ENCODE measurements at regions not wholly inside any gene's neighbourhood (a gene's known extent, or its start where the extent isn't known, plus 50 kb on each side); places are given as distances from the start of the nearest gene placed in this dataset.

- H3K9ac ChIP-seq (ENCODE audit: low read length) = no peak overlapping the region
- no peak overlapping the region for H3K4me3 ChIP-seq (ENCODE audit: low read length)
- no peaks in the 10 kb centered on the region for H3K4me1 ChIP-seq (ENCODE audit: control insufficient read depth, insufficient read depth, low read length)
- H3K27ac ChIP-seq (ENCODE audit: low read depth, low read length) = no peak overlapping the region
- H3K36me3 ChIP-seq (ENCODE audit: control insufficient read depth, insufficient read depth, low read length) = no peaks in the 10 kb centered on the region
- H3K27me3 ChIP-seq (ENCODE audit: control insufficient read depth, insufficient read depth, low read length) = no peaks in the 10 kb centered on the region
These were observed 125.4 kb downstream of the PFKFB3 start for GRCh38 chr10:6327961-6328698.

GRCh38 chr10:6328699-6329423 lies 126.1 kb downstream of the PFKFB3 start:
- no peaks in the 10 kb centered on the region for H3K4me1 ChIP-seq (ENCODE audit: control insufficient read depth, insufficient read depth, low read length)
- H3K27me3 ChIP-seq (ENCODE audit: control insufficient read depth, insufficient read depth, low read length) = no peaks in the 10 kb centered on the region
- H3K36me3 ChIP-seq (ENCODE audit: control insufficient read depth, insufficient read depth, low read length) = no peaks in the 10 kb centered on the region
- no peak overlapping the region for H3K4me3 ChIP-seq (ENCODE audit: low read length)
- no peak overlapping the region for H3K27ac ChIP-seq (ENCODE audit: low read depth, low read length)
- H3K9ac ChIP-seq (ENCODE audit: low read length) = no peak overlapping the region

GRCh38 chr10:6333086-6333485 lies 130.4 kb downstream of the PFKFB3 start:
- H3K9ac ChIP-seq (ENCODE audit: low read length) = no peak overlapping the region
- H3K27ac ChIP-seq (ENCODE audit: low read depth, low read length) = no peak overlapping the region
- H3K27me3 ChIP-seq (ENCODE audit: control insufficient read depth, insufficient read depth, low read length) = no peaks in the 10 kb centered on the region
- no peaks in the 10 kb centered on the region for H3K36me3 ChIP-seq (ENCODE audit: control insufficient read depth, insufficient read depth, low read length)
- H3K4me3 ChIP-seq (ENCODE audit: low read length) = no peak overlapping the region
- no peaks in the 10 kb centered on the region for H3K4me1 ChIP-seq (ENCODE audit: control insufficient read depth, insufficient read depth, low read length)

- Histone ChIP-seq H3K4me1 (ENCODE audit: control insufficient read depth, insufficient read depth, low read length) (no peaks in the 10 kb centered on the region), H3K9ac (ENCODE audit: low read length) (no peak overlapping the region), H3K27me3 (ENCODE audit: control insufficient read depth, insufficient read depth, low read length) (no peaks in the 10 kb centered on the region), H3K27ac (ENCODE audit: low read depth, low read length) (no peak overlapping the region), H3K4me3 (ENCODE audit: low read length) (no peak overlapping the region), H3K36me3 (ENCODE audit: control insufficient read depth, insufficient read depth, low read length) (no peaks in the 10 kb centered on the region)
These were observed 131.2 kb downstream of the PFKFB3 start for GRCh38 chr10:6333973-6334372.

GRCh38 chr10:6336016-6336415 lies 133.3 kb downstream of the PFKFB3 start:
- Histone ChIP-seq H3K4me1 (ENCODE audit: control insufficient read depth, insufficient read depth, low read length) (no peaks in the 10 kb centered on the region), H3K36me3 (ENCODE audit: control insufficient read depth, insufficient read depth, low read length) (no peaks in the 10 kb centered on the region), H3K27ac (ENCODE audit: low read depth, low read length) (no peak overlapping the region), H3K9ac (ENCODE audit: low read length) (no peak overlapping the region), H3K27me3 (ENCODE audit: control insufficient read depth, insufficient read depth, low read length) (no peaks in the 10 kb centered on the region), H3K4me3 (ENCODE audit: low read length) (no peak overlapping the region)

- no peaks in the 10 kb centered on the region for H3K36me3 ChIP-seq (ENCODE audit: control insufficient read depth, insufficient read depth, low read length)
- H3K27me3 ChIP-seq (ENCODE audit: control insufficient read depth, insufficient read depth, low read length) = no peaks in the 10 kb centered on the region
- no peak overlapping the region for H3K9ac ChIP-seq (ENCODE audit: low read length)
- no peaks in the 10 kb centered on the region for H3K4me1 ChIP-seq (ENCODE audit: control insufficient read depth, insufficient read depth, low read length)
- H3K27ac ChIP-seq (ENCODE audit: low read depth, low read length) = no peak overlapping the region
- H3K4me3 ChIP-seq (ENCODE audit: low read length) = no peak overlapping the region
These were observed 134.7 kb downstream of the PFKFB3 start for GRCh38 chr10:6337382-6337781.

- Histone ChIP-seq H3K36me3 (ENCODE audit: control insufficient read depth, insufficient read depth, low read length) (no peaks in the 10 kb centered on the region), H3K9ac (ENCODE audit: low read length) (no peak overlapping the region), H3K4me1 (ENCODE audit: control insufficient read depth, insufficient read depth, low read length) (no peaks in the 10 kb centered on the region), H3K27ac (ENCODE audit: low read depth, low read length) (no peak overlapping the region), H3K27me3 (ENCODE audit: control insufficient read depth, insufficient read depth, low read length) (no peaks in the 10 kb centered on the region), H3K4me3 (ENCODE audit: low read length) (no peak overlapping the region)
These were observed 135.6 kb downstream of the PFKFB3 start for GRCh38 chr10:6338361-6338760.

- H3K27ac ChIP-seq (ENCODE audit: low read depth, low read length) = no peak overlapping the region
- H3K27me3 ChIP-seq (ENCODE audit: control insufficient read depth, insufficient read depth, low read length) = no peaks in the 10 kb centered on the region
- no peaks in the 10 kb centered on the region for H3K4me1 ChIP-seq (ENCODE audit: control insufficient read depth, insufficient read depth, low read length)
- no peaks in the 10 kb centered on the region for H3K36me3 ChIP-seq (ENCODE audit: control insufficient read depth, insufficient read depth, low read length)
- no peak overlapping the region for H3K4me3 ChIP-seq (ENCODE audit: low read length)
- H3K9ac ChIP-seq (ENCODE audit: low read length) = no peak overlapping the region
These were observed 137.2 kb downstream of the PFKFB3 start for GRCh38 chr10:6339891-6340290.

- H3K4me3 ChIP-seq (ENCODE audit: low read length) = no peak overlapping the region
- no peaks in the 10 kb centered on the region for H3K27me3 ChIP-seq (ENCODE audit: control insufficient read depth, insufficient read depth, low read length)
- no peak overlapping the region for H3K9ac ChIP-seq (ENCODE audit: low read length)
- no peaks in the 10 kb centered on the region for H3K4me1 ChIP-seq (ENCODE audit: control insufficient read depth, insufficient read depth, low read length)
- no peak overlapping the region for H3K27ac ChIP-seq (ENCODE audit: low read depth, low read length)
- no peaks in the 10 kb centered on the region for H3K36me3 ChIP-seq (ENCODE audit: control insufficient read depth, insufficient read depth, low read length)
These were observed 139.5 kb downstream of the PFKFB3 start for GRCh38 chr10:6342096-6342685.

GRCh38 chr10:6343305-6344010 lies 140.7 kb downstream of the PFKFB3 start:
- no peaks in the 10 kb centered on the region for H3K4me1 ChIP-seq (ENCODE audit: control insufficient read depth, insufficient read depth, low read length)
- H3K9ac ChIP-seq (ENCODE audit: low read length) = no peak overlapping the region
- no peaks in the 10 kb centered on the region for H3K27me3 ChIP-seq (ENCODE audit: control insufficient read depth, insufficient read depth, low read length)
- no peak overlapping the region for H3K4me3 ChIP-seq (ENCODE audit: low read length)
- H3K27ac ChIP-seq (ENCODE audit: low read depth, low read length) = no peak overlapping the region
- no peaks in the 10 kb centered on the region for H3K36me3 ChIP-seq (ENCODE audit: control insufficient read depth, insufficient read depth, low read length)

GRCh38 chr10:6345404-6345803 lies 142.7 kb downstream of the PFKFB3 start:
- Histone ChIP-seq H3K4me3 (ENCODE audit: low read length) (no peak overlapping the region), H3K27me3 (ENCODE audit: control insufficient read depth, insufficient read depth, low read length) (no peaks in the 10 kb centered on the region), H3K4me1 (ENCODE audit: control insufficient read depth, insufficient read depth, low read length) (no peaks in the 10 kb centered on the region), H3K9ac (ENCODE audit: low read length) (no peak overlapping the region), H3K27ac (ENCODE audit: low read depth, low read length) (no peak overlapping the region), H3K36me3 (ENCODE audit: control insufficient read depth, insufficient read depth, low read length) (no peaks in the 10 kb centered on the region)

- H3K36me3 ChIP-seq (ENCODE audit: control insufficient read depth, insufficient read depth, low read length) = no peaks in the 10 kb centered on the region
- H3K4me1 ChIP-seq (ENCODE audit: control insufficient read depth, insufficient read depth, low read length) = no peaks in the 10 kb centered on the region
- H3K27me3 ChIP-seq (ENCODE audit: control insufficient read depth, insufficient read depth, low read length) = no peaks in the 10 kb centered on the region
- H3K4me3 ChIP-seq (ENCODE audit: low read length) = no peak overlapping the region
- no peak overlapping the region for H3K9ac ChIP-seq (ENCODE audit: low read length)
- H3K27ac ChIP-seq (ENCODE audit: low read depth, low read length) = no peak overlapping the region
These were observed 143.9 kb downstream of the PFKFB3 start for GRCh38 chr10:6346631-6347030.
